Mononuclear cell (primary cell): ENCODE measurements at regions not wholly inside any gene's neighbourhood (a gene's known extent, or its start where the extent isn't known, plus 50 kb on each side); places are given as distances from the start of the nearest gene placed in this dataset.

Experiments used
- H3K27me3 ChIP-seq: 2 replicates; pipeline ENCODE4 v1.6.0; 2011; ENCODE audit warnings: low read length, control low read depth; ENCODE audit not compliant: insufficient read depth
- H3K4me1 ChIP-seq: 2 replicates; pipeline ENCODE4 v1.5.1; 2011; ENCODE audit warnings: mild to moderate bottlenecking, low read length, control low read depth; ENCODE audit not compliant: insufficient read depth
- H3K4me3 ChIP-seq: 2 replicates; pipeline ENCODE4 v1.5.1; 2011; ENCODE audit warnings: mild to moderate bottlenecking, low read length, moderate library complexity
- H3K9me3 ChIP-seq: 2 replicates; pipeline ENCODE4 v1.5.1; 2011; ENCODE audit warnings: low read depth, mild to moderate bottlenecking, control low read depth, low read length

- Histone ChIP-seq H3K4me3 (no peak overlapping the region), H3K27me3 (no peaks in the 10 kb centered on the region), H3K9me3 (no peaks in the 10 kb centered on the region), H3K4me1 (peaks cover 60% of the 10 kb centered on the region)
Observed at GRCh38 chr12:75974323-75975187, 57.0 kb downstream of the PHLDA1 start.

GRCh38 chr12:75971253-75971652, 60.3 kb downstream of the PHLDA1 start:
- H3K4me3 ChIP-seq, result no peak overlapping the region
- peaks cover 41% of the 10 kb centered on the region for H3K4me1 ChIP-seq
- no peaks in the 10 kb centered on the region for H3K9me3 ChIP-seq
- no peaks in the 10 kb centered on the region for H3K27me3 ChIP-seq

- Histone ChIP-seq H3K4me3 (no peak overlapping the region), H3K9me3 (no peaks in the 10 kb centered on the region), H3K27me3 (no peaks in the 10 kb centered on the region), H3K4me1 (peaks cover 32% of the 10 kb centered on the region)
Observed at GRCh38 chr12:75970310-75970709, 61.3 kb downstream of the PHLDA1 start.

- H3K4me1 ChIP-seq, result peaks cover 26% of the 10 kb centered on the region
- no peak overlapping the region for H3K4me3 ChIP-seq
- H3K27me3 ChIP-seq, result no peaks in the 10 kb centered on the region
- H3K9me3 ChIP-seq, result no peaks in the 10 kb centered on the region
Observed at GRCh38 chr12:75969768-75970167, 61.8 kb downstream of the PHLDA1 start.

- Histone ChIP-seq H3K4me1 (peaks cover 29% of the 10 kb centered on the region), H3K4me3 (no peak overlapping the region), H3K27me3 (no peaks in the 10 kb centered on the region), H3K9me3 (no peaks in the 10 kb centered on the region)
Observed at GRCh38 chr12:75965661-75966060, 65.9 kb downstream of the PHLDA1 start.

- H3K27me3 ChIP-seq, result no peaks in the 10 kb centered on the region
- H3K9me3 ChIP-seq, result no peaks in the 10 kb centered on the region
Observed at GRCh38 chr12:75964150-75964549, 67.4 kb downstream of the PHLDA1 start.

GRCh38 chr12:75961878-75962277, 69.7 kb downstream of the PHLDA1 start:
- Histone ChIP-seq H3K27me3 (no peaks in the 10 kb centered on the region), H3K9me3 (no peaks in the 10 kb centered on the region), H3K4me1 (peaks cover 20% of the 10 kb centered on the region), H3K4me3 (no peak overlapping the region)

More at GRCh38 chr12:75964150-75964549, 67.4 kb downstream of the PHLDA1 start:
- H3K4me3 ChIP-seq, result no peak overlapping the region
- peaks cover 22% of the 10 kb centered on the region for H3K4me1 ChIP-seq

- peaks cover 20% of the 10 kb centered on the region for H3K4me1 ChIP-seq
- no peak overlapping the region for H3K4me3 ChIP-seq
- no peaks in the 10 kb centered on the region for H3K27me3 ChIP-seq
- H3K9me3 ChIP-seq, result no peaks in the 10 kb centered on the region
Observed at GRCh38 chr12:75960954-75961661, 70.5 kb downstream of the PHLDA1 start.

- no peak overlapping the region for H3K4me3 ChIP-seq
- H3K27me3 ChIP-seq, result no peaks in the 10 kb centered on the region
- no peaks in the 10 kb centered on the region for H3K9me3 ChIP-seq
- peaks cover 20% of the 10 kb centered on the region for H3K4me1 ChIP-seq
Observed at GRCh38 chr12:75960086-75960910, 71.3 kb downstream of the PHLDA1 start.

- Histone ChIP-seq H3K4me1 (peaks cover 19% of the 10 kb centered on the region), H3K9me3 (no peaks in the 10 kb centered on the region), H3K4me3 (no peak overlapping the region), H3K27me3 (no peaks in the 10 kb centered on the region)
Observed at GRCh38 chr12:75959506-75959905, 72.1 kb downstream of the PHLDA1 start.

GRCh38 chr12:75959060-75959459, 72.5 kb downstream of the PHLDA1 start:
- Histone ChIP-seq H3K4me1 (peaks cover 14% of the 10 kb centered on the region), H3K27me3 (no peaks in the 10 kb centered on the region), H3K4me3 (no peak overlapping the region), H3K9me3 (no peaks in the 10 kb centered on the region)

GRCh38 chr12:75955251-75955650, 76.3 kb downstream of the PHLDA1 start:
- Histone ChIP-seq H3K4me3 (no peak overlapping the region), H3K4me1 (peaks cover 9% of the 10 kb centered on the region), H3K27me3 (no peaks in the 10 kb centered on the region), H3K9me3 (no peaks in the 10 kb centered on the region)

GRCh38 chr12:75954749-75955148, 76.8 kb downstream of the PHLDA1 start:
- no peaks in the 10 kb centered on the region for H3K9me3 ChIP-seq
- H3K27me3 ChIP-seq, result no peaks in the 10 kb centered on the region
- no peak overlapping the region for H3K4me3 ChIP-seq
- peaks cover 5% of the 10 kb centered on the region for H3K4me1 ChIP-seq

GRCh38 chr12:75954041-75954440, 77.5 kb downstream of the PHLDA1 start:
- H3K27me3 ChIP-seq, result no peaks in the 10 kb centered on the region
- no peak overlapping the region for H3K4me3 ChIP-seq
- peaks cover 5% of the 10 kb centered on the region for H3K4me1 ChIP-seq
- no peaks in the 10 kb centered on the region for H3K9me3 ChIP-seq
